ENCODE measurements at regions not wholly inside any gene's neighbourhood (a gene's known extent, or its start where the extent isn't known, plus 50 kb on each side); places are given as distances from the start of the nearest gene placed in this dataset.

GRCh38 chr14:81751198-81751597 is 217.5 kb upstream of the SEL1L start:
- no peak for TF ChIP-seq CTCF (IDR thresholded peaks at IDR 0.05; ENCODE audit: borderline replicate concordance, control extremely low read depth, extremely low read depth, insufficient read depth, missing control alignments)
- no peak for DNase-seq (ENCODE audit: low spot score)
- in situ Hi-C loops (cut with MboI; ENCODE audit: low sequenced_read_pairs, unreplicated experiment): no loop called here

DNA sequence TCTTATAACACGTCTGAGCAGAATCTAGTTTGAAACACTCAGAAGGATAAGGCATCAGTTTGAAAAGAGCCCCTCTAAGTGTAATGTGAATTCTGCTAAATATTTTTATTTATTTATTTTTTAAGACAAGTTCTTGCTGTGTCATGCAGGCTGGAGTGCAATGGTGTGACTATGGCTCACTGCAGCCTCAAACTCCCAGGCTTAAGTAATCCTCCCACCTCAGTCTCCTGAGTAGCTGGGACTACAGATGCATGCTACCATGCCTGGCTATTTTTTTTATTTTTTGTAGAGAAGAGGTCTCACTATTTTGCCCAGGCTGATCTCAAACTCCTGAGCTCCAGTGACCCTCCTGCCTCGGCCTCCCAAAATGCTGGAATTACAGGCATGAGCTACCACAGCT is 225.9 kb upstream of the SEL1L start:
- no peak for TF ChIP-seq CTCF (IDR thresholded peaks at IDR 0.05; ENCODE audit: borderline replicate concordance, control extremely low read depth, extremely low read depth, insufficient read depth, missing control alignments)
- in situ Hi-C loops (cut with MboI; ENCODE audit: low sequenced_read_pairs, unreplicated experiment): no loop called here
- no peak for DNase-seq (ENCODE audit: low spot score)

- no peak for DNase-seq (ENCODE audit: low spot score)
- in situ Hi-C loops (cut with MboI; ENCODE audit: low sequenced_read_pairs, unreplicated experiment): no loop called here
- no peak for TF ChIP-seq CTCF (IDR thresholded peaks at IDR 0.05; ENCODE audit: borderline replicate concordance, control extremely low read depth, extremely low read depth, insufficient read depth, missing control alignments)
Measured at GRCh38 chr14:81765651-81766275, 232.1 kb upstream of the SEL1L start.

GRCh38 chr14:81766321-81766915 is 232.8 kb upstream of the SEL1L start:
- no peak for TF ChIP-seq CTCF (IDR thresholded peaks at IDR 0.05; ENCODE audit: borderline replicate concordance, control extremely low read depth, extremely low read depth, insufficient read depth, missing control alignments)
- DNase-seq (ENCODE audit: low spot score): no peak
- in situ Hi-C loops (cut with MboI; ENCODE audit: low sequenced_read_pairs, unreplicated experiment): no loop called here

DNA sequence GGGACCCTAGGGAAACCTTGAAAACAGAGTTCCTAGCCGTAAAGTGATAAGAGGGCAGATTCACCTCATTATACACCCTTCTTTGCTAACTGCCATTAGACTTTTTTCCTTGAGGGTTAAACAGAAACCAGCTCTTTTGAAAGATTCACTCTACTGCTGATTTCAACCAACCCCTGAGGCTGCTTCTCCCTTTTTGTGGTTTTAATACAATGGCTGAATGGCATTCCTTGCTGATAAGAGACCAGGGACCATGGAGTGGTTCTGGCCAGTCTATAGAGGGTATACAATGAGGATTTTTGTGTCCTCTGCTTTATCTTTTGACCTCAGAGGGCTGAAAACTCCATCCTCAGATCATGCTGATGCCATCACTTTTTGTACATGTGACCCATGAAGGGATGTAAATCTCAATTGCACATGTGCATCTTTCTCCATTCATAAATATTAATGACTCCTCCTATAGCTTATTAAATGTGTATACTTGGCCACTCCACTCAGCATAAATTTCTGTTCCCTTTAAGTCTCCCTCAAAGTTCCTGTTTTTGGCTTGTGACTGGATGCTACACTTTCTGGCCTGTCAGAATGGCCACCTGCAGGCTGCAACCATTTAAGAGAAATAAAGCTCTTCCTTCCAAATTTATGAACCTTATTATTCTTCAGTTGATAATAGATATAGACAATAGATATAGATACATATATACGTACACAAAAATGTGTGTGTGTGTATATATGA is 233.8 kb upstream of the SEL1L start:
- no peak for DNase-seq (ENCODE audit: low spot score)
- no peak for TF ChIP-seq CTCF (IDR thresholded peaks at IDR 0.05; ENCODE audit: borderline replicate concordance, control extremely low read depth, extremely low read depth, insufficient read depth, missing control alignments)
- in situ Hi-C loops (cut with MboI; ENCODE audit: low sequenced_read_pairs, unreplicated experiment): no loop called here

- in situ Hi-C loops (cut with MboI; ENCODE audit: low sequenced_read_pairs, unreplicated experiment): no loop called here
- TF ChIP-seq CTCF (IDR thresholded peaks at IDR 0.05; ENCODE audit: borderline replicate concordance, control extremely low read depth, extremely low read depth, insufficient read depth, missing control alignments): no peak
- no peak for DNase-seq (ENCODE audit: low spot score)
Measured at GRCh38 chr14:81771651-81772275, 238.1 kb upstream of the SEL1L start.

Data from GM13976 (cell line).